Putamen (tissue), 1 donor: ENCODE measurements at regions not wholly inside any gene's neighbourhood (a gene's known extent, or its start where the extent isn't known, plus 50 kb on each side); places are given as distances from the start of the nearest gene placed in this dataset.
A peak's percentile ranks its signal among the peaks of the same experiment; 100 is the strongest.

Experiments
- DNase-seq: peaks from one replicate; pipeline ENCODE4 v3.0.0-alpha.2; 2016; ENCODE audit warnings: low spot score

DNA sequence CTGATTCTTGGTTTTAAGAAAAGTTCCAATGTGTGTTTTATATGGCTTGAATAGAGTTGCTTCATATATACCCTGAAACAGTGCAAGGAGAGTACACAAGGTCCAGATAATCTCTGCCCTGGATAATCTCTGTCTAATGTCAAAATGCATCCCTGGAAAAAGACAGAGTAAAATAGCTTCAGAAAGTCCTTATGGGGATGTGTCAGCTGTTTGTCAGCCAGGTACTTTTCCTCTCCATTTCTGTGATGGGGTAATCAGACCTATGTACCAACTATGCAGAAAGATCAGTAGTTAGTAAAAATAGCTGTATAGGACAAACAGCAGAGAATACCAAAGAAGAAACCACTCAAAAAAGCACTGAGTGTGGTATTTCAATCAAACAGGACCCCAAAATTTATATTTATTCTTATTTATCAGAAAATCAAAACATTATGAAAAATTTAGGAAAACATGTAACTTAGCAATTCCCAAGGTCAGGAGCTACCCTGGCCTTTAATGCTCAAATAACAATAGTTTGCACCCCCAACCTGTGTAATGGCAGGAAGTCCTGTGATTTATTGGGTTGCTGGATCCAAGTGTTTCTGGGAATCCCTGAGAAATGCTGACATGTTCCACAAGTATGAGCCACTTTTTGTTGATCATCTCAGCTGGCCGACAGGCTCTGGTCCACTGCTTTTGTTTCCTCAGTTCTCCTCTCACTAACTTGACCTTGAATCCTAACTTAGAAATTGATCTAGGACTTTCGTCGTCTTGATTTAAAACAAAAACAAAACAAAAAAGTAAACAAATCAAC lies 69.6 kb downstream of the MDH1 start:
- DNase-seq, result no peak

DNA sequence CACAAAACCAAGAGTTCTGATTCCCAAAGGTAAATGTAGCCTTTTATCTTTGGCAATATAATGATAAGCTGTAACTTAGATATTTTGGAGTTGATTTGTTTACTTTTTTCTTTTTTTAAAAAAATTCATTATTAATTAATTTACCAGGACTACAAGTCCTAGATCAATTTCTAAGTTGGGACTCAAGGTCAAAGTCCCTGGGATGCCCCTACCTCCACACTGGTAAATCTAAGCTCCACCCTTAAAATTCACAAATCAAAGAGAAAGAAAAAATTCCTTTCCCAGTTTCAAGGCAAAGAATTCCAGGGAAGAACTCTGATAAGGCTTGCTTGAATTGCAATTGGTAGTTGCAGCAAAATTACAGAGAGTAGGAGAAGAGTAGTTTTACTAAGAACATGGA lies 71.3 kb downstream of the MDH1 start:
- no peak for DNase-seq

DNA sequence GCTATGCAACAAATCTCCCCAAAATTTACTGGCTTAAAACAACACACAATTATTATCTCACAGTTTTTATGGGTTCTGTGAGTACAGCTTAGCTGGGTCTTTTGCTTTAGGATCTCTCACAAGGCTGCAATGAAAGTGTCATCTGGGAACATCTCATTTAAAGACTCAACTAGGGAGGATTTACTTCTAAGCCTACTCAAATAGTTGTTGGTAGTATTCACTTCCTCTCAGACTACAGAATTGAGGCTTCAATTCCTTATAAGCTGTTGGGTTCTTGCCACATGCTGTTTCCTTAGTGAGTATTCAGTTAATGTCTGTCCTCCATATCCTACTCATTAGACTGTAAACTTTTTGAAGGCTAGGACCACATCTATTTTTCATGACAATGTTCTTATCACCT lies 72.3 kb downstream of the MDH1 start:
- DNase-seq, result no peak

DNA sequence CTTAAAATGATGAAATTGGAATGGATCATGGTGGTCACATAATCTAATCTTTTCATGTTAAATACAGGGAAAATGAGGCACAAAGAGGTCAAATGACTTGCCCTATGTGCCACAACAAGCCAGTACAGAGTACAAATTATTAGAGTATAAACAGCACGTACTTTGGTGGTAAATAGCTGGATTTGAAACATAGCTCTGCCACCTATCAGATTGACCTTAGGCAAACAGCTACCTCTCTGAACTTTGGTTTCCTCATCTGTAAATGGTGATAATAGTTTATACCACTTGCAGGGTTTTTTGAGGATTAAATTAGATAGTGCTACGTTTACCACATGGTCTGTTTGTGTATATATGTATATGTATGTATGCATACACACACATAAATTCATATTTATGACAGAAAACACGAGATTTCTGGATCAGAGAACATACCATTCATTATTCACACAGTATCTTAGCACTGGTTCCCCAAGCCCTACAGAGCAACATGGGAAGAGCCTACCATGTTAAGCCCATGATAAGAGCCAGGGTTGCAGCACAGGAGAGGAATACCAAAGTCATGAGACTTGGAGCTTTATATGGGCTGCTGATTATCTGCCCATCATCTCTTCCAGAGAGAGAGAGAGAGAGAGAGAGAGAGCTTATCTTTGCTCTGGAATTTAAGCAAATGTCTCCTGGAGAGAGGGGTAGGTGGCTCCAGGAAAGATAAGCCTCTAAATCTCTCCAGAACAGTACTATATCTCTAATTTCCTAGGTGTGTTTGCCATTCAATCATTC lies 73.5 kb downstream of the MDH1 start:
- no peak for DNase-seq

DNA sequence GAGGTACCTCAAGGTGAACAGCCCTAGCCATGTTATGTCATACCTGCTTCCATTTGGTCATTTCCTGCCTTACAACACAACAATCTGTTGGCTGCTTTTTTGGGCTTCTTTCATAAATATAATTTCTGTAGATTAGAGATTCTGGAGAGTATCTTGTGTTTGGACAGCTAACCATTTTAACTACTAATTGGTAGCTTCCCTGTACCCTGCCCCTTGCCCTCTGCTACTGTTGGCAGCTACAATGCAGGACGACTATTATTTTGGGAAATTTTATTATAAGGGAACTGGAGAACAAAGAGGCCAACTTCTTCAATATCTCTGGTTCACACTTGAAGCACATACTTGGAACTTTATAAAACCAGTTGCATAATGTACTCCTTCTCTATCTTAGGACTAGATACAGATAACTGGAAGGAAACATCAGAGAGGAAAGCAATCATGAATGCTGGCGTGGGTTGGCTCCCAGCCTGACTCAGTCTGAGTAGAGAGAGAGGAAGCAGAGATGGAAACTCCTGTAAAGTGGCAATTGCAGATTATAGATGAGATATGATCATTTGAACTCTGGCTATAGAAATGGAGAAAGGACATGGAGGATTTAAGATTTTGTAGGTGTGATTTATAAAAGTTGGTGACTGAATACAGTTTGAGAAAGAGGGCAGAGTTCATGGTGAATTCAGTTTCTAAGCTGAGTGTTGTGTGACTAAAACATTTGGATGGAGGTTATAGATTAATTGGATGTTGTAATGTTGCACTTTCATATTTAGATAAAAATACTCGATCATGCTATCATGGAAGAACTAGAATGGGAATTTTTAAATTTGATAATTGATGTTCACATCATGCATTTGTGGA lies 74.5 kb downstream of the MDH1 start:
- DNase-seq, result peak; percentile 11

DNA sequence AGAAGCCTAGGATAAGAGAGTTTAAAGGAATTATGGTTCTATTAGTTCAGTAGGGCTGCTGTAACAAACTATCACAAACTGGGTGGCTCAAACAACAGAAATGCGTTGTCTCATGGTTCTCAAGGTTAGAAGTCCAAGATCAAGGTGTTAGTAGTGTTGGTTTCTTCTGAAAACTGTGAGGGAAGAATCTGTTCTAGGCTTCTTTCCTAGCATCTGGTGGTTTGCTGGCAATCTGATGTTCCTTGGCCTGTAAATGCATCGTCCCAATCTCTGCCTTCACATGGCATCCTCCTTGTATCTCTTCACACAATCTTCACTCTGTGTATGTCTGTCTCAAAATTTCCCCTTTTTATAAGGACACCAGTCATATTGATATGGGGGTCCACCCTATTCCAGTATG lies 76.3 kb downstream of the MDH1 start:
- DNase-seq, result no peak

DNA sequence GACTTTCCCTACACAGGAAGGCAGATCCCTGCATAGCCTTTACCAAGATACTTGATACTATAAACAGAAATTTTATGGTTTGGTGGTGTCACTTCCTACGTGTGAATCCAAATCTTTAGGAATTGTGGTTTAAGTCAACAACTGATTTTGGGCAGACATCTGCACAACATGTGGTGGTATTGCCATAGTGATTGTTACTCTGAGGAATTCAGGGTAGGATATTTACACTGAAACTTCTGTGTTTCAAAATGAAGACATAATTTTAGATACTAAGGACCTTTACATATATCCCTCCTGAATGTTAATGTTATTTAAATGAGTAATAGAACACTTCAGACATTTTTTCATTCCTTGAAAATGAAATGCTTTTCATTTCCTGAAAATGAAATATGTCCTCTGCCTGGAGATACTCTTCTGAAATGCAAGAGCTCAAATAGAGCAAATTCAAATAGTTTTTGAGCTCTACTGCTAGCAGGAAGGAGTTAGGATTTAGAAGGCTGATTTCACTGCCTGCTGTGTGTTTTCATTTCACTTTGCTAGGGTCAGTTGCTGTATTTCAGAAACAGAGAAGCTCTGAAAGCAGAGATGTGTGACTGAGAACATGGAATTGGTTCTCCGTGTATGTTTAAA lies 77.2 kb downstream of the MDH1 start:
- DNase-seq, result no peak

DNA sequence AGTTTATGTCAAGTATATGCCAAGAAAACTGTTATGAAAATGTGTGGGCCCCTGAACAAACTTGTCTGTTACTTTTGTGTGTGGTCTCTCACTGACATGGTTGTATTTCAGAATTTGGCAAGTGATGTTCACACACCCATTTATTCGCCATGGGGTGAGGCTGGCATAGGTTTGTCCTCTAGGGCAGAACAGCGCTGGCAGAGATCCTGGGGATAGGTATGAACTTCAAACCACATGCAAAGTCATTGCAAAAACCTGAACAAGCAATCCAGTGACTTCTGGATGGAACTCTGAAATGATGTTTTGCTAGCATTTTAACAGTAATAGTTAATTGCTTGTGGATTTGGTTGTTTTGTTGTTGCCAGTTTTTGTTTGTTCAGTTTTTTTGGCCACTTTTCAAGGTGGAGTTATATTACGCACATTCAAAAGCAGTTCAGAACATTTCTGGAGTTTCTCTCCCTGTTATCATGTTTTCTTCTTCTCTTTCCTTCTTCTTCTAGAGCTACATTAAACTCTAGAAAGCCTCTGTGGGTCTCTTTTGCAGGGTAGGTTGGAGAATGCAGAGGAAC lies 78.5 kb downstream of the MDH1 start:
- DNase-seq, result no peak

DNA sequence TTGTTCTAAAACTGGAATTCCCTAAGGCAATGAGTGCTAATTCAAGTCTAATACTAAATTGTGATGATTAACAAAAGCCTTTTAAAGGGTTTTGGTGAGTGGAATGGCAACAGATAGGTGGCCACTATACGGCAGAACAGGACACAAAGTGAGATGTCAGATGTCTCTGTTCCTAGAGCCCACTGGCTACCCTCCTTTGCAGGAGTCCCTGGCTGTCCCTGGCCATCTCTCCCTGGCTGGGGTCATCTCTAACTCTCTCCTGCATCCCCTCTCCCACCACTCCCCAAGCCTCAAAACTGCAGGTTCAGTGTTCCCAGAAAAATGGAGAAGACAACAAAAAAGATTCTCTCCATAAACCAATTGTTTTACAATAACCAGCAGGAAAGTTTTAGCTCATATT lies 79.2 kb downstream of the MDH1 start:
- DNase-seq, result no peak

DNA sequence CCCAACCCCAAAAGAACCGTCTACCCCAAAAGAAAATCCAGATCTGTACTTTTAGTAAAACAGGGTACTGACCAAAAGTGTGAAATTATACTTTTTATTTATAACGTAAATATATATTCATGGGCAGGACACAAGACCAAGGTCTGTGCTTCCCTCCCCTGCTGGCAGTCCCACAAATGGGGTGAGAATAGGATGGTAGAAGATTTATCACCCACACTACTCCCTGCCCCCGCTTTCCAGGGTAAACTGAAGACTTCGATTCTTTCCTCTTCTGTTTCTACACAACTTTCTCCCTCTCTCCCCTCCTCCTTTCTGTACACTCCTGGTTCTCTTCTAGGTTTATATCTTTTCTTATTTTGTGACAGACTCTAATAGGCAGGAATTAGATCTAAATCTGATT lies 79.7 kb downstream of the MDH1 start:
- no peak for DNase-seq

DNA sequence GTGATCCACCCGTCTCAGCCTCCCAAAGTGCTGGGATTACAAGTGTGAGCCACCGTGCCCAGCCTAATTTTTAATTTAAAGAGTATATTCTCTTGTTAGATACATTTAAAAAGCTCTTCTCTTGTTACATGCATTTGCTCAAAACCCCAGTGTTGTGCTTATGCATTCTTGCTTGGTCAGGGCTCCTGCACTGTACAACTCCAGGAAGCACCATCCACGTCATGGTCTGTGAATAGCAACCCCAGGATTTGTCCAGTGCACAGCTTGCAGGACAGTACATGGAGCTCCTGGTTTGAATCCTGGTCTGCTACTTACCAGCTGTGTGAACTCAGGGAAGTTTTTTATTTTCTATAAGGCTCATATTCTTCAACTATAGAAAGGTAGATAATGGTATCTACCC lies 80.8 kb downstream of the MDH1 start:
- no peak for DNase-seq

DNA sequence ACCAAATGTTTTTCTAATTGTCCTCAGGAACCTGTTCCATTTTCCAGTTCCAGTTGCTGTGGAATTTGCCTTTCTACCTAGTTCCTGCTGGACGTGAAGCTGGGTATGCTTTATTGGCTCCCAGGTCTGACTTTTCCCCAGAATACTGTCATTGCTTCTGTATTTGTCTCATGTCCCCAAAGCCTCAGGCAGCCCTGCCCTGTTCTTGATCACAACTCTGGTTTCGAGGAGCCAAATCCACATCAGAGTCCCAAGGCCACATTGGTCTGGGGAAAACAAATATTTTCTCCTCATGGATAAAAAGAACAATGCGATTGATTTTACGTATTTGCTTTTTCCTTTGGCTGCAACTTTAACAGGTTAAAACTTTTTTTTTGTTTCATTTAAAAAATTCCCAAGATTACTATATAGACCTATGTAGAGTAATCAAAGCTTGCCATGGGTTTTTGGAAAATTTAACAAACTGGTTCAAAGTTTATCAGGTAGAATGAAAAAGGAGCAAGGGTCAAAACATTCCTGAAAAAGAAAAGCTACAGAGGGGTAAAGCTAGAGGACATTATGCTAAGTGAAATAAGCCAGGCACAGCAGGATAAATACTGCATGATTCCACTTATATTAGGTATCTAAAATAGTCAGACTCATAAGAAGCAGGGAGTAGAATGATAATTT lies 85.2 kb downstream of the MDH1 start:
- DNase-seq, result no peak

DNA sequence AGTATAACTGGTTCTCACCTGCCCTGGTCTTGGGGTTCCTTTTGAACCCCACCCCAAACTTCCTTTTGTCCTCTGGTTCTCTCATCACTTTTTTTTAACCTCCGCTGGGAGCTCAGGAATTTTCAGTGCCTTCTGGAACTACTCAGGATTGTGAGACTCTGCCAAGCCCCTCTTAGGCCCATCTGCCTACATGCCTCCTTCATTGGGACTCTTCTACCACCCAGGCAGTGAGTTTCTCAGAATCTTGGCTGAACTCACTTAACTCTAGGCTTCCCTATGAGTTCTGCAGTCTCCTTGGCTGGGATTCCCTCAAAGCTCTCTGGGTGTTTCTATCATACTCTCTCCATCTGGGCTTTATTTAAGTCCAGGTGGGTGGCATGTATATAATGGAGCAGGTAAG lies 86.3 kb downstream of the MDH1 start:
- no peak for DNase-seq

DNA sequence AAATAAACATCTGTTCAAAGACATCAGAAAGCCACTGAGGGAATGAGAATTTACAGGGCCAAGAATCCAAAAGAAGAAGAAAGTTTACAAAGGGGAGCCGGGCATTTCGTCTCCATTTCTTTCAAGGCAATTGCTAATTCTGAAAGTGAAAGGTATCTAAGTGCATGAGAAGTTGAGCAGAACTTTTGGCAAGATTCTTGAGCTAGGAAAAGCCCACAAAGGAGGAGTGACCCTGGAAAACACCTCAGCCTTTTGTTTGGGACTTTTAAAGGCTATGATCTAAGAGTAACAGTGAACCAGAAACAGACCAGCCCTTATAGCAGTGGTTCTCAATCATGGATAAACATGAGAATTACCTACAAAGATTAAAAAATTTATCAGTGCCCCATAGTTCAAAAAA lies 87.4 kb downstream of the MDH1 start:
- no peak for DNase-seq

DNA sequence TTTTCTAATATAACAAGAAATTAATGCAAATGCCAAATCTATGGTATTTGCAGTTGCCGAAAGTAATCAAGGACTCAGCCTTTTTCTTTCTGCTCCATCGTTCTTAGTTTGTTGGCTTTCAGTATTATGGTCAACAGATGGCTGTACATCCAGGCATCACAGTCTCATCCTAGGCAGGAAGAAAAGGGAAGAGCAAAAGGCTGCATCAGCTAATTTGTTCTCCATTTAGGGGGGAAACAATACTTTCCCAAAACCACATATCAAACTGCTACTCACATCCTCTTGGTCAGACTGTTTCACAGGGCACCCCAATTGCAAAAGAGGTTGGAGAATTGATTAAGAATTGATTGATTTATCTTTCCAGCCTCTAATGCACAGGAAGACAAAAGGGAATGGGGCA lies 89.3 kb downstream of the MDH1 start:
- no peak for DNase-seq

DNA sequence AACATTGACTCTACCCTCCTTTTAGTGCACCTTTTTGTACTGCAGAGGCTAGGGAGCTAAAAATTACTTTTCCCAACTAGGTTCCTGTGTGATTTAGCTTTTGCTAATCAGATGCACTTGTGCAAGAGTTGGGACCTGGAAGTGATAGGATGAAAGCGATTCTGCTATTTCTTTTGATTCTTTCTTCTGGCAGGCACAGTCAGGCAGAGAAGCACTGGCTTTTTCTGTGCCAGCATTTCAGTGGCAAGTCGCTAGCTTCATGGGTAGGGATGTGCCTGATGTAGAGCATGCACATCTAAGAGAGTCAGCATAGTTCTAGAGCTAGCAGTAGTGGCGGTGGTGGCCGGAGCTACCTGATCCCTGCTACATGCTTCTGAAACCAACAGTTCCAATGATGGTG lies 89.8 kb downstream of the MDH1 start:
- no peak for DNase-seq

DNA sequence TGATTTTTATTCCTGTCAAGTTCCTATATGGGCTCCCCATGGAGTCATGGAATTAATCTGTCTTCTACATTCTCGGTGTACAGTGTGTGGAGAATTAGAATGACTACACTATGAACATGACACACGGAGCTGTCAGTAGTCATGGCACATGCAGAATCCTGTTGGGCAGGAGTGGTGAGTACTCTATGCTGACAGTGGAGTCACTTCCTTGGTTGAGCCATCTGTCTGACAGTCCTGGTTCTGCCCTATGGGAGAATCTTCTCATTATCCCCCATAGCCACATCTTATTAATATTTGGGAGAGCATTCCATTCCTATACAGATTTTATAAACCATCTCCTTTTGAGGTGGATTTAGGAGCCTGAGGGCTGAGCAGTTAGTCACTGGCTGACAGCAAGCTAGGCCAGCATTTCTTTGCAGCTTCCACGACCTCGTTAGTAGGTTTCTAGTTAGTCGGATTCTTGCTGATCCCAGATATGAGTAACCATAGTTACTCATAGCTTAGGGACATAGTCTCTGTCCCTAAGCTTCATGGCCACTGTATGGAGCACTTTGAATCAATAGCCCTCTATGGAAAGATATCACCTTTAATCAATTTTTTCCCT lies 90.6 kb downstream of the MDH1 start:
- no peak for DNase-seq

DNA sequence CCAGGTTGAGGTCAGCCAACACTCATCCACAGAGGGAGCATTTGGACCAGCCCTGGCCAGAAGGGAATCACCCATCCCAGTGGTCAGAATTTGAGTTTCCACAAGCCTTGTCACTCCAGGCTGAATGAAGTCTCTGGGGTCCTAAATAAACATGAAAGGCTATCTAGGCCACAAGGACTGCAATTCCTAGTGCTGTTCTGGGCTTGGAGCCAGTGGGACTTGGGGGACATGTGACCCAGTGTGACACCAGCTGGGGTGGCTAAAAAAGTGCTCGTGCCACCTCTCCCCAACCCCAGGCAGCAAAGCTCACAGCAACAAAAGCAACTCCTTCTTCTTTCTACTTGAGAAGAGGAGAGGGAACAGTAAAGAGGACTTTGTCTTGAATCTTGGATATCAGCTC lies 91.7 kb downstream of the MDH1 start:
- DNase-seq, result no peak

DNA sequence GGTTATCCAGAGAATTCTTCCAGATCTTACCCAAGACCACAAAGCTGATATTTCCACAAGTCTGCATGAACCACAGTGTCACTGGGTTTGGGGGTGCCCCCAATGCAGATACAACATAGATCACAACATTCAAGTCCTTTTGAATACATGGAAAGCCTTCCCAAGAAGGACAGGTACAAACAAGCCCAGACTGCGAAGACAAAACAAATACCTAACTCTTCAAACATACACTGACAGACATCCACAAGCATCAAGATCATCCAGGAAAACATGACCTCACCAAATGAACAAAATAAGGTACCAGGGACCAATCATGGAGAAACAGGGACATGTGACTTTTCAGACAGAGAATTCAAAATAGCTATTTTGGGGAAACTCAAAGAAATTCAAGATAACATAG lies 93.1 kb downstream of the MDH1 start:
- DNase-seq, result no peak

DNA sequence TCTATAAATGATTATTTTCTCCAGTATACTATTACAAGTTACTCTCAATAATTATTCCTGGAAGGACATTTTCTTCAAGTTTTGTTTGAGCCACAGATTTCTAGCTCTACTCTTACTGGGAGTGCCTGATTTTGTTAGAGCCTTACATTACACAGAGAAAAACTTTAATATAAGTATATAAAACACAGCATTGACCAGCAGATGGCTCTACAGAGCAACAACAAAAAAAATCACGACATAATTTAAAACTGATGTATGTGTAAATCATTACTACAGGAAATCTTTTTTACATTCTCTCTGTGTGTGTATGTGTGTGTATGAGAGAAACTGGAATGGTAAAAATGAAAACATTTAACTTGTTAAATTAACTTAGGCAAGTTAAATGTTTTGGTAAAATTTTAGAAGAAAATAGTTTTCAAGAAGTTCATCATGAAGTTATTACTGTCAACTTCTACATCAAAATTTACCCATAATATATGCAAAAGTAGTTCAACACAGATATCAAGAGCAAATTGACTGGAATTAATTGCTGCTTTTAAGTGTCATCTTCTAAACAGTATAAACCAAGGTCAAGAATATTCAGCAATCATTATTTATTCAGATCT lies 103.3 kb downstream of the MDH1 start:
- DNase-seq, result peak; percentile 10

DNA sequence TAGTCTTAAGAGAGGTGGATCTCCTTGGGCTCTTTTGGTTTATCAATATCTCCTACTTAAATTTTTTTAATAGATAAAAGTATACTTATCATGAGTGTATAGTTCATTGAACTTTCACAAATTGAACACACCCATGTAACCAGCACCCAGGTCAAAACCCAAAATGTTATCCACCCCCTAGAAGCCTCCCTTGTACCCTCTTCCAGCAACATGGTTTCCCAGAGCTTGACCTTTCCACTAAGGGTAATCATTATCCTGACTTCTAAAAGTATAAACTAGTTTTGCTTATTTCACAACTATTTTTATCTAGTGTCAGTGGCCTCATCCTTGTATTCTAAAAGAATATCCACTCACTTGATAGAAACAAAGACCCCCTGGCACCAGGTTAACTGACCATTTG lies 106.8 kb downstream of the MDH1 start:
- no peak for DNase-seq
